HG03571 (cell line): ENCODE measurements at regions not wholly inside any gene's neighbourhood (a gene's known extent, or its start where the extent isn't known, plus 50 kb on each side); places are given as distances from the start of the nearest gene placed in this dataset.
"Not testable (repeated sequence)": the region's sequence is repeated elsewhere in the genome, so short reads cannot be mapped to it uniquely, and the experiment has no call there.

Experiments
- ATAC-seq: cut with Tn5 transposase; IDR thresholded peaks from one replicate; pipeline ENCODE4 v1.9.1; 2021; ENCODE audit not compliant: unreplicated experiment

DNA sequence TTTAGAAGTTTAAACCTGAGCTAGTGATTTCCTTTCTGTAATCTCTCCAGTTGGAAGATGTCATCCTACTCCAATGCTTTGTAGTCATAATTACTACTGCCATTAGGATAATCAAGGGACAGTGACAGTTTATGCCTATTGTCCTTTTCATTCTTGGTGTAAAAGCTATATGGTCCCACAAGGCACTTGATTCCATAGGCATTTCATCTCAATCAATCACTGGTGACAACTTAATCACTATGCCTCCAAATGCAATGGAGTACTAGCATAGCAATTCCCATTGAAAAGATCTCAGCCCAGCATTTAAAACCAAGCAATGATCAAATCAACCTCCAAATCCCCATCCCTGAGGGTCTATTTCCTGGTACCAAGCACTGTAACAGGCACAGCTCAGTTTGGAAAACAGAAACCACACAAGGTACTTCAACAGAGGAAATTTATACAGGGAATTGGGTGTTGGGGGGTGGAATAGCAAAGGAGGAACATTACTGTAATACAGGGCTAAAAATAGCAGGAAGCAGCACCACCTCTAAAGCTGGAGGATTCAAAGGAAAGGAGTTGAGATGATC lies 51.0 kb downstream of the FHIP2A start:
- no peak for ATAC-seq

GRCh38 chr10:114874827-114875411 lies 53.3 kb downstream of the FHIP2A start:
- no peak for ATAC-seq

DNA sequence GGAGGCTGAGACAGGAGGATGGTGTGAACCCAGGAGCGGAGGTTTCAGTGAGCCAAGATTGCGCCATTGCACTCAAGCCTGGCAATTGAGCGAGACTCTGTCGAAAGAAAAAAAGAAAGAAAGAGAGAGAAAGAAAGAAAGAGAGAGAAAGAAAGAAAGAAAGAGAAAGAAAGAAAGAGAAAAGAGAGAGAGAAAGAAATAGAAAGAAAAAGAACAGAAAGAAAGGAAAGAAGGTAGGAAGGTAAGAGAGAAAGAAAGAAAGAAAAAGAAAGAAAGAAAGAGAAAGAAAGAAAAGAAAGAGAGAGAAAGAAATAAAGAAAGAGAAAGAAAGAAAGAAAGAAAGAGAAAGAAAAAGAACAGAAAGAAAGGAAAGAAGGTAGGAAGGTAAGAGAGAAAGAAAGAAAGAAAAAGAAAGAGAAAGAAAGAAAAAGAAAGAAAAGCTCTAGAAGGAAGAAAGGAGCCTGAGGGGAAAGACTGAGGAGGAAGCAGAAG lies 54.1 kb downstream of the FHIP2A start:
- ATAC-seq = not testable (repeated sequence)

DNA sequence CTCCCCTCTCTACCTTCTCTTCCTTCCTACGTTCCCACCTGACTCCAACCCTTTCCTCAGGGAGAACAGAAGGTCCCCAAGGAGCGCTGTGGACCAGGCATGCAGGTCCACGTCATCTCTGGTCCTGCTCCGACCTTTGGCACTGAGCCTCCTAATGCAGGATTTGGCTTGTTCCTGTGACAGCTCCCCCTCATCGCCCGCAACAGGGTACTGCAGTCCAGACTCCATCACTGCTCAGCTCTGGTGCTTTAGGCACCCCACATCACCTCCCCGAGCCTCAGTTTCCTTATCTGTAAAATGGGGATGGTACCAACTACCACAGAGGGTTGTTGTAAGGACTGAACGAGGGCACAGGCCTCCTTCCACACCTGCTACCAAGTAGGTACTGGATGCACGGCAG lies 54.6 kb downstream of the FHIP2A start:
- ATAC-seq = no peak

GRCh38 chr10:114876602-114877300 lies 55.2 kb downstream of the FHIP2A start:
- ATAC-seq = peak; percentile 70

DNA sequence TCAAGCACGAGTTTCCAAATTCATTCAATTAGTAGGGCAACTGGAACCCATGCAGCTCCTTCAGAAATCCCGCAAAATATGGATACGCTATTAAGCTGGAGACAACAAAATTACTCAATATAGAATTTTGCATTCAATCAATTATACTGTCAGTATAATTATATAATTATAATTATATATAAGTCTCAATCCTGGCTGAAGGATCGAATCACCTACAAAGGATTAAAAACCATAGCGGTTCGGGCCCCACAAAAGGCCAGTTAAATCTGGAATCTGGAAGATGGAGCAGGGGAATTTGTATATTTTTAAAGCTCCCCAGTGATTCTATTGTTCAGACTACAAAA lies 55.7 kb downstream of the FHIP2A start:
- ATAC-seq = no peak

- ATAC-seq = no peak
These were observed 57.5 kb downstream of the FHIP2A start for GRCh38 chr10:114879093-114879492.

DNA sequence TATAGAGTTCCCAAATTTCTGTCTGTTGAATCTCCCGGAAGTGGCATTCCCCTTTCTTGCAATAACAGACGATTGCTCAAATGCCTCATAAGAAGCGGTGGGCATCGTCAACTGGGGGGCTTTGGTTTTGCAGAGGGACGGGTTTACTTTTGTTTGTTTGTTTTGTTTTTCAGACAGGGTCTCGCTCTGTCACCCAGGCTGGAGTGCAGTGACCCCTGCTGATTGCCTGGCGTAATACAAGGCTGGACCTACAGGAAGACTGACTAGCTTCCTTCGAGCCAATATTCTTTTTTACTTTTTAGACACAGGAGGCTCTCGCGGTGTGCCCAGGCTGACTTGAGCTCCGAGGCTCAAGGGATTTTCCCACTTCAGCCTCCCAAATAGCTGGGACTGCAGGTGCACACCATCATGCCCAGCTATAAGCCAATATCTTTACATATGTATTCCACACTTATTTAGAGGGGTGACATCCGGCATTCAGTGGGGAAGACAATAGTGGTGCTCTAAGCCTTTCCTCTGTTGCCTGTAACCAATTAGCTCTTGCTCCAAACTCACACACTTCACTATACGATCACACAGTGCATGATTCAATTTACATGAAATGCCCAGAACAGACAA lies 58.1 kb downstream of the FHIP2A start:
- peak; percentile 66 for ATAC-seq

- ATAC-seq = no peak
These were observed 56.6 kb upstream of the TRUB1 start for GRCh38 chr10:114881417-114881816.

DNA sequence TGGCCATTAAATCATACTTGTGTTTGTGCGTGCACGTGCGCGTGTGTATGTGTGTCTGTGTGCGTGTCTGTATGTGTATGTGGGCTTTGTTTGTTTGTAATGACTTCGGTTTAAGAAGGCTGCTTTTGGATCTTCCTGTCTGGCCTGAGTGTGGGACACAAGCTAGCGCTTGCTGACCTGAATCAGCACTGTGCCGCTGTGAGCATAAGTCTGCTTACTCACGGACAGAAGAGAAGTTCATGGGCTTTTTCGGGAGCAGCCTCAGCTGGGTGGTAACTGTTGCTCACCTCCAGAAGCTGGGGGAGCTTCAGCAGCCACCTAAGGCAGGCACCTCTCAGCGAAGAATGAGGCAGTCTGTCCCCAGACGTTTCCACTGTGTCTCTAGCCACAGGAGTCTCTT lies 56.1 kb upstream of the TRUB1 start:
- no peak for ATAC-seq

GRCh38 chr10:114885443-114885842 lies 52.6 kb upstream of the TRUB1 start:
- no peak for ATAC-seq
